ENCODE measurements at regions not wholly inside any gene's neighbourhood (a gene's known extent, or its start where the extent isn't known, plus 50 kb on each side); places are given as distances from the start of the nearest gene placed in this dataset.
A peak's percentile ranks its signal among the peaks of the same experiment; 100 is the strongest.

DNA sequence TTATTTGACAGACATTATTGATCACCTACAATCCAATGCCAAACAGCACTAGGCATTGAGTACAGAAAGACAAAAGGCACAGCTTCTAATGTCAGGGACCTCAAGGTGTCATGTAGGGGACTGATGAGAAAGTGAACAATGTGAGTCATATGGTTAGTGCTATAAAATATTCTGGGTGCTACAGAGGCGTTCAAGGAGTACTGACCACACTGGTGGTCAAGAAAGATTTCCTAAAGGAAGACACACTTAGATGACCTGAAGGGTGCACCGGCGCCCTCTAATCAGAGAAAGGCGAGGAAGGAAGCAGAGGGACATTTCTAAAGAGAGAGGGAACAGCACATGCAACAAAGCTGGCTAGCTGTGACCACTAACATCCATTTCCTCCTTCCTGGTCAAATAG, 64.9 kb upstream of the F3 start:
- Histone ChIP-seq H3K9me3 (no peaks in the 10 kb centered on the region), H3K27me3 (replicated peaks in 1 of 7) (peaks cover 0 to 4% (median 0%) of the 10 kb centered on the region in 7 donors), H3K4me1 (peaks cover 0 to 21% (median 6%) of the 10 kb centered on the region in 6 donors), H3K27ac (no peak overlapping the region), H3K4me3 (no peak overlapping the region), H3K36me3 (no peaks in the 10 kb centered on the region)
- WGBS, 5 donors = 48 to 79% (median 66%) methylated on average over 4 of the region's 4 CpGs
- intact Hi-C loops (cut with DNase I; ENCODE audit: low total_unique reads) = no loop called here
- no peak for DNase-seq
- TF ChIP-seq POLR2AphosphoS5 (IDR thresholded peaks at IDR 0.05) (no peak), POLR2A (IDR thresholded peaks at IDR 0.05) (no peak)
- TF ChIP-seq, protein P1, sequence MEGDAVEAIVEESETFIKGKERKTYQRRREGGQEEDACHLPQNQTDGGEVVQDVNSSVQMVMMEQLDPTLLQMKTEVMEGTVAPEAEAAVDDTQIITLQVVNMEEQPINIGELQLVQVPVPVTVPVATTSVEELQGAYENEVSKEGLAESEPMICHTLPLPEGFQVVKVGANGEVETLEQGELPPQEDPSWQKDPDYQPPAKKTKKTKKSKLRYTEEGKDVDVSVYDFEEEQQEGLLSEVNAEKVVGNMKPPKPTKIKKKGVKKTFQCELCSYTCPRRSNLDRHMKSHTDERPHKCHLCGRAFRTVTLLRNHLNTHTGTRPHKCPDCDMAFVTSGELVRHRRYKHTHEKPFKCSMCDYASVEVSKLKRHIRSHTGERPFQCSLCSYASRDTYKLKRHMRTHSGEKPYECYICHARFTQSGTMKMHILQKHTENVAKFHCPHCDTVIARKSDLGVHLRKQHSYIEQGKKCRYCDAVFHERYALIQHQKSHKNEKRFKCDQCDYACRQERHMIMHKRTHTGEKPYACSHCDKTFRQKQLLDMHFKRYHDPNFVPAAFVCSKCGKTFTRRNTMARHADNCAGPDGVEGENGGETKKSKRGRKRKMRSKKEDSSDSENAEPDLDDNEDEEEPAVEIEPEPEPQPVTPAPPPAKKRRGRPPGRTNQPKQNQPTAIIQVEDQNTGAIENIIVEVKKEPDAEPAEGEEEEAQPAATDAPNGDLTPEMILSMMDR (IDR thresholded peaks at IDR 0.05 in 8 of 11, conservative IDR thresholded peaks at IDR 0.05 in 3 of 11) = no peak

DNA sequence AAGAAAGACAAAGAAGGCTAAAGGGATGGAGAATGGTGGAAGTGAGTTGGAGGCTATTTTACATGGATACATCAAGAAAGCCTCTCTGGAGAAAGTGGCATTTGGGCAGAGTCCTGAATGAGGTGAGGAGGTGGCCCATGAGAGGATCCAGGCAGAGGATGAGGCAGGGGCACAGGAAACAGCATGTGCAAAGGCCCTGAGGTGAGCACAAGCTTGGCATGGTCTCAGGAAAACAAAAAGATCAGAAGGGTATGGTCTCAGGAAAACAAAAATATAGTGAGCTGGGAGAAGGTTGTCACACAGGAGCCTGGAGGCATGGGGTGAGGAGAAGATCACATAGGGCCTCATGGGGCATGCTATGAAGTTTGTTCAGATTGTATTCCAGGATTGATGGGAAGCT, 62.1 kb upstream of the F3 start:
- DNase-seq = no peak
- Histone ChIP-seq H3K4me1 (peaks cover 0 to 38% (median 6%) of the 10 kb centered on the region in 6 donors), H3K4me3 (no peak overlapping the region), H3K36me3 (no peaks in the 10 kb centered on the region), H3K27ac (no peak overlapping the region), H3K27me3 (replicated peaks in 1 of 7) (peaks cover 0 to 11% (median 0%) of the 10 kb centered on the region in 7 donors), H3K9me3 (no peaks in the 10 kb centered on the region)
- intact Hi-C loops (cut with DNase I; ENCODE audit: low total_unique reads) = no loop called here
- TF ChIP-seq, protein P1 (IDR thresholded peaks at IDR 0.05 in 8 of 11, conservative IDR thresholded peaks at IDR 0.05 in 3 of 11) = no peak
- TF ChIP-seq POLR2A (IDR thresholded peaks at IDR 0.05) (no peak), POLR2AphosphoS5 (IDR thresholded peaks at IDR 0.05) (no peak)

GRCh38 chr1:94602802-94603625, 61.5 kb upstream of the F3 start:
- no peaks in the 10 kb centered on the region for H3K9me3 ChIP-seq
- WGBS, 5 donors = 41 to 73% (median 55%) methylated on average over 3 of the region's 3 CpGs
- intact Hi-C loops (cut with DNase I; ENCODE audit: low total_unique reads) = no loop called here
- H3K27ac ChIP-seq = peak overlapping the region in 3 of 8 donors; percentile 54 to 78 (median 72)
- TF ChIP-seq POLR2AphosphoS5 (IDR thresholded peaks at IDR 0.05) = no peak
- TF ChIP-seq, protein P1 (IDR thresholded peaks at IDR 0.05 in 8 of 11, conservative IDR thresholded peaks at IDR 0.05 in 3 of 11) = no peak
- TF ChIP-seq POLR2A (IDR thresholded peaks at IDR 0.05) = no peak
- no peak for DNase-seq
- no peaks in the 10 kb centered on the region for H3K36me3 ChIP-seq
- H3K27me3 ChIP-seq (replicated peaks in 1 of 7) = peaks cover 0 to 11% (median 0%) of the 10 kb centered on the region in 7 donors
- peaks cover 0 to 40% (median 6%) of the 10 kb centered on the region in 6 donors for H3K4me1 ChIP-seq
- no peak overlapping the region for H3K4me3 ChIP-seq

- TF ChIP-seq, protein P1 (IDR thresholded peaks at IDR 0.05 in 8 of 11, conservative IDR thresholded peaks at IDR 0.05 in 3 of 11) = no peak
- TF ChIP-seq POLR2AphosphoS5 (IDR thresholded peaks at IDR 0.05) = peak in 1 of 3 donors; percentile 51
- no peak for TF ChIP-seq POLR2A (IDR thresholded peaks at IDR 0.05)
- H3K9me3 ChIP-seq = no peaks in the 10 kb centered on the region
- H3K27ac ChIP-seq = peak overlapping the region in 6 of 8 donors; percentile 36 to 78 (median 58)
- H3K36me3 ChIP-seq = no peaks in the 10 kb centered on the region
- 16 to 33% (median 20%) methylated on average over 9 of the region's 9 CpGs for WGBS, 5 donors
- no peak for DNase-seq
- H3K27me3 ChIP-seq (replicated peaks in 1 of 7) = peaks cover 0 to 11% (median 0%) of the 10 kb centered on the region in 7 donors
- peaks cover 0 to 47% (median 6%) of the 10 kb centered on the region in 6 donors for H3K4me1 ChIP-seq
- H3K4me3 ChIP-seq = peak overlapping the region in 1 of 8 donors; percentile 45
- intact Hi-C loops (cut with DNase I; ENCODE audit: low total_unique reads) = no loop called here
These were observed 60.8 kb upstream of the F3 start for GRCh38 chr1:94602316-94602715.

All from spleen (tissue), 11 donors.